Osteocyte (in vitro differentiated cells): ENCODE measurements at regions not wholly inside any gene's neighbourhood (a gene's known extent, or its start where the extent isn't known, plus 50 kb on each side); places are given as distances from the start of the nearest gene placed in this dataset.

ENCODE experiments used
- DNase-seq: peaks from one replicate; pipeline ENCODE4 v3.0.0; 2021; ENCODE audit warnings: mixed read lengths; ENCODE audit not compliant: unreplicated experiment; ENCODE audit errors: extremely low spot score
- H3K27ac Mint-ChIP-seq: one replicate; pipeline ENCODE4 v1.8.0; 2021; ENCODE audit warnings: mild to moderate bottlenecking, mixed read lengths; ENCODE audit not compliant: unreplicated experiment
- H3K27me3 Mint-ChIP-seq: one replicate; pipeline ENCODE4 v1.8.0; 2021; ENCODE audit warnings: mixed read lengths; ENCODE audit not compliant: unreplicated experiment
- H3K36me3 Mint-ChIP-seq: one replicate; pipeline ENCODE4 v1.8.0; 2021; ENCODE audit warnings: mixed read lengths; ENCODE audit not compliant: unreplicated experiment
- H3K4me1 Mint-ChIP-seq: one replicate; pipeline ENCODE4 v1.8.0; 2021; ENCODE audit warnings: mixed read lengths; ENCODE audit not compliant: unreplicated experiment
- H3K4me3 Mint-ChIP-seq: one replicate; pipeline ENCODE4 v1.8.0; 2021; ENCODE audit warnings: mild to moderate bottlenecking, moderate library complexity, mixed read lengths; ENCODE audit not compliant: unreplicated experiment
- H3K9me3 Mint-ChIP-seq: one replicate; pipeline ENCODE4 v1.8.0; 2021; ENCODE audit warnings: mixed read lengths; ENCODE audit not compliant: unreplicated experiment
- TF ChIP-seq, protein P1 (sequence below): fragments of 200-600 bp; sonication (generic); IDR thresholded peaks from 2 replicates; pipeline ENCODE4 v1.5.0; 2021; ENCODE audit warnings: antibody characterized with exemption, mild to moderate bottlenecking, moderate library complexity

DNA sequence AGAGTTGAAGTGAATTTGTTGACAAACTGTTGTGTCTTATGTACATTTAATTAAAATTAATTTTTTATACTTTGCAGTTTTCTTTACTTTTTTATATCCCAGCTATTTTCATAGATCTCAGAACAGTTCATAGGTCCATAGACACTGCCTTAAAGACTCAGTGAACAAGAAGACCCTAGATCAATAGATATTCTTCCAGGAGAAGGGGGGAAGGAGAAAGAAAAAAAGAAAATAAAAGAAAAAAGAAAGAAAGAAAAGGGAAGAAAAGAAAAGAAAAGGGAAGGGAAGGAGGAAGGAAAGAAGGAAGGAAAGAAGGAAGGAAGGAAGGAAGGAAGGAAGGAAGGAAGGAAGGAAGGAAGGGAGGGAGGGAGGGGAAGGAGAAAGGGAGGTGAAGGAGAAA lies 130.8 kb downstream of the MAFB start:
- H3K4me1 Mint-ChIP-seq = peaks cover 10% of the 10 kb centered on the region
- H3K9me3 Mint-ChIP-seq = peaks cover 9% of the 10 kb centered on the region
- TF ChIP-seq, protein P1, sequence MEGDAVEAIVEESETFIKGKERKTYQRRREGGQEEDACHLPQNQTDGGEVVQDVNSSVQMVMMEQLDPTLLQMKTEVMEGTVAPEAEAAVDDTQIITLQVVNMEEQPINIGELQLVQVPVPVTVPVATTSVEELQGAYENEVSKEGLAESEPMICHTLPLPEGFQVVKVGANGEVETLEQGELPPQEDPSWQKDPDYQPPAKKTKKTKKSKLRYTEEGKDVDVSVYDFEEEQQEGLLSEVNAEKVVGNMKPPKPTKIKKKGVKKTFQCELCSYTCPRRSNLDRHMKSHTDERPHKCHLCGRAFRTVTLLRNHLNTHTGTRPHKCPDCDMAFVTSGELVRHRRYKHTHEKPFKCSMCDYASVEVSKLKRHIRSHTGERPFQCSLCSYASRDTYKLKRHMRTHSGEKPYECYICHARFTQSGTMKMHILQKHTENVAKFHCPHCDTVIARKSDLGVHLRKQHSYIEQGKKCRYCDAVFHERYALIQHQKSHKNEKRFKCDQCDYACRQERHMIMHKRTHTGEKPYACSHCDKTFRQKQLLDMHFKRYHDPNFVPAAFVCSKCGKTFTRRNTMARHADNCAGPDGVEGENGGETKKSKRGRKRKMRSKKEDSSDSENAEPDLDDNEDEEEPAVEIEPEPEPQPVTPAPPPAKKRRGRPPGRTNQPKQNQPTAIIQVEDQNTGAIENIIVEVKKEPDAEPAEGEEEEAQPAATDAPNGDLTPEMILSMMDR = no peak

DNA sequence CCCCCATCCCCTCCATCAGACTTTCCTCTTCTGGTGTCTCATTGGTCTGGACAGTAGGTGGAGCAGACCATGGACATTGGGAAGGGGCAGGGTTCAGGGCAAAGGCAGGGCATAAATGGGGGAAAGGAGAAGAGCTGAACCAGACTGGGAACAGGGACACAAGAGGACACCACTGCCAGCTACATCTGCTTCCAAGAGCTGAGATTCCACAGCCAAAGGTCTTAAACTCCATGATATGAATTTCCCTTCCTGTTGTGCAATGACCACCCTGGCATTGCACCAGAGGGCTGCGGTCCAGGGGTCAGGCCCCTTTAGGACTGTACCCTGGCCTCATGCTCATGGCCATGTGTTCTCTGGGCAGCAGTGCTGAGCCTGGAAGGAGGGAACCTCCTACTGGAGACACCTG lies 137.9 kb downstream of the MAFB start:
- peaks cover 9% of the 10 kb centered on the region for H3K9me3 Mint-ChIP-seq
- no peak overlapping the region for H3K27ac Mint-ChIP-seq
- no peaks in the 10 kb centered on the region for H3K36me3 Mint-ChIP-seq
- H3K4me1 Mint-ChIP-seq = no peaks in the 10 kb centered on the region
- no peak for DNase-seq
- H3K4me3 Mint-ChIP-seq = no peak overlapping the region
- H3K27me3 Mint-ChIP-seq = peaks cover 41% of the 10 kb centered on the region
- TF ChIP-seq, protein P1 = no peak

More for the DNA sequence above, 130.8 kb downstream of the MAFB start:
- Mint-ChIP-seq H3K36me3 (no peaks in the 10 kb centered on the region), H3K4me3 (no peak overlapping the region), H3K27me3 (peaks cover 49% of the 10 kb centered on the region), H3K27ac (no peak overlapping the region)
- no peak for DNase-seq

DNA sequence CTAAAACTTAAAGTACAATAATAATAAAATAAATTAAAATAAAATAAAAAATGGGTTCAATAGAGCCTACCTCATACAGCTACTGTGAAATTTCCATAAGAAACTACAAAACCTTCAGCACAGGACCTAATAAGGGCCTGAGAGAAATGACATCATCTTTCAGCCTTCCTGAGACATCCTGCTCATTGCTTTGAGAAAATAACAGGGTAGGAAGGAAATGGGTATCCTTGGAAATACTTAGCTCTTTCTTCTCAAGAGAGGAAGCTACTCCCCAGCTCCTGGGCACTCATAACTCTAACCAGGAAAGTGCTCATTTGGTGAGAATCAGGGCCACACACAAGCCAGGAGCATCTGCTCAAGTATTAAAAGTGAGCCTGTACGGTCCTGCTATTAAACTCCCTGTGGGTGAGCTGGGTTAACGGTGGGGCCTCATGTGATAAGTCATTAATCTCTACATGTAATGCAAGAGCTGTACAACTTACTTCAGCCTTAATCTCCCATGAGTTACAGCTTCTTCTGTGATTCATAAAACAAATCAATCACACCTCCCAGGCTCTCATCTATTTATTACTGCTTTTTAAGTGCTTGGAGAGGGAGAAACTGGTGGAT lies 141.4 kb downstream of the MAFB start:
- TF ChIP-seq, protein P1 = no peak
- Mint-ChIP-seq H3K27ac (no peak overlapping the region), H3K4me1 (no peaks in the 10 kb centered on the region), H3K27me3 (peaks cover 32% of the 10 kb centered on the region), H3K4me3 (no peak overlapping the region), H3K9me3 (no peaks in the 10 kb centered on the region), H3K36me3 (no peaks in the 10 kb centered on the region)
- no peak for DNase-seq

DNA sequence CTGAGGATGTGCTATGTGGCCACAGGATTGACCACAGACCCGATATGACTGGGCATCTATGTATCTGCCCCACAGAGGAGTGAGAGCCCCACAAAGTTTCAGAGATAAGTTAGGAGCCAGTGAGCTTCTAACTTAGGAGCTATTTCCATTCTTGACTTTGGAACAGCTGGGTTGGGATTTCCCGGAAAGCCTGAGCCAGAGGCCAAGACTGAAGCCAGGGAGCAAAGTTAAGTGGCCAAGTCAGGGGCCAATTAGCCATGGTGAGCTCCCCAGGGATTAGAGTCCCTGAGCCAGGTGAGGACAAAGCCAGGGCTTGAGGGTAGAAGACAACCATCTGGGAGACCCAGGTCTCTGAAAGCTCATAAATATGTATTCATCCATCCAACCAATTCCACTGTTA lies 143.6 kb downstream of the MAFB start:
- H3K4me3 Mint-ChIP-seq = no peak overlapping the region
- H3K27me3 Mint-ChIP-seq = peaks cover 35% of the 10 kb centered on the region
- H3K36me3 Mint-ChIP-seq = no peaks in the 10 kb centered on the region
- TF ChIP-seq, protein P1 = no peak
- H3K9me3 Mint-ChIP-seq = no peaks in the 10 kb centered on the region
- no peak for DNase-seq
- H3K4me1 Mint-ChIP-seq = no peaks in the 10 kb centered on the region
- H3K27ac Mint-ChIP-seq = no peak overlapping the region

DNA sequence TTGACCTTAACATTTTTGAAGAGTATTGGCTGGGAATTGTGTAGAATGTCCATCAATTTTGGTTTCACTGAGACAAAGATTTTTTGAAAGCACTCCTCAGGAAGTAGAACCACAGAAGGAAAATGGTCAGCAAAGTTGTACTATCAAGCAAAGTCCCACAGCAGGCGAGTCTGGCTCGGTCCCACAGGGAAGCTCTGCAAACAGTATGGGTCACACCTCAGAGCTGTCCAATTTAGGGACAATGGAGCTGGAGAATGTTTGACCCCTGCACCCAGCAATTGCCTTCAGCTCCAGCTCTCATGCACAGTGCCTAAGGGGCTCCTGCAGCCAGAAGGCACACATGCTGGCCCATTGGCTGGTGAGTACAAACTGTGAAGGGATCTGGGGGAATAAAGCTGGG lies 147.0 kb downstream of the MAFB start:
- Mint-ChIP-seq H3K4me3 (no peak overlapping the region), H3K27ac (no peak overlapping the region), H3K9me3 (no peaks in the 10 kb centered on the region), H3K27me3 (peaks cover 44% of the 10 kb centered on the region), H3K4me1 (no peaks in the 10 kb centered on the region), H3K36me3 (no peaks in the 10 kb centered on the region)
- TF ChIP-seq, protein P1 = no peak
- no peak for DNase-seq
